K562 (cell line): ENCODE measurements at regions not wholly inside any gene's neighbourhood (a gene's known extent, or its start where the extent isn't known, plus 50 kb on each side); places are given as distances from the start of the nearest gene placed in this dataset.

Experiments used
- ATAC-seq: fragments of 200-7000 bp; cut with Tn5 transposase; 3 replicates; pipeline ENCODE4 v1.9.1; 2020; ENCODE audit warnings: moderate library complexity
- BruUV-seq: library from RNA; stranded (reverse); fragments of 400-500 nt; replicated peaks from 2 replicates; lab custom pipeline; 2021; lab: Mats Ljungman, UMichigan
- CTCF ChIA-PET: fragments of 300-600 bp; formaldehyde crosslinking; extraction: SDS; loops from one replicate; lab custom pipeline; 2021; ENCODE audit warnings: low intra/inter-chr PET ratio; lab: Yijun Ruan, JAX
- POLR2A ChIA-PET: fragments of 300-600, 350-650 bp; sonication (Branson Sonifier 250); formaldehyde crosslinking; extraction: SDS; loops from one replicate; lab custom pipeline; 2021; ENCODE audit warnings: antibody characterized with exemption, inconsistent platforms; lab: Yijun Ruan, JAX
- DNase-seq, 4 experiments: peaks; one replicate each; pipeline versions ENCODE4 v3.0.0 to v3.0.0-alpha.2; 2011 to 2018; ENCODE audit warnings: low spot score in 3 of 4, mixed read lengths in 3 of 4; ENCODE audit errors: extremely low read depth in 1 of 4
- FAIRE-seq: peaks from 2 replicates; lab custom pipeline; 2011; peaks lifted over from hg19 to GRCh38; lab: Jason Lieb, UNC
- H2AFZ ChIP-seq: 2 replicates; pipeline ENCODE4 v1.6.0; 2011; ENCODE audit warnings: low read depth, low read length, control low read depth, inconsistent platforms
- H3K27ac ChIP-seq: fragments of 200-600 bp; 3 replicates; pipeline ENCODE4 v1.8.0; 2011; ENCODE audit warnings: low read depth, mild to moderate bottlenecking, control low read depth, inconsistent platforms, low read length, moderate library complexity, mixed read lengths; ENCODE audit errors: extremely low read depth
- H3K27me3 ChIP-seq, 2 experiments: fragments of 300-600 bp in 1 of 2; 2 replicates in 1 of 2; 3 replicates in 1 of 2; pipeline versions ENCODE4 v1.6.0 to v1.8.0; 2011; ENCODE audit warnings: inconsistent platforms in 2 of 2, low read length in 2 of 2, mild to moderate bottlenecking in 1 of 2, mixed read lengths in 1 of 2, moderate library complexity in 1 of 2; ENCODE audit not compliant: control insufficient read depth in 2 of 2, insufficient read depth in 2 of 2
- H3K36me3 ChIP-seq: fragments of 300-600 bp; 3 replicates; pipeline ENCODE4 v1.8.0; 2011; ENCODE audit warnings: mild to moderate bottlenecking, low read length, inconsistent platforms; ENCODE audit not compliant: control insufficient read depth, insufficient read depth
- H3K4me1 ChIP-seq, 2 experiments: fragments of 200-600 bp in 1 of 2; replicated peaks in 1 of 2; 2 replicates in 1 of 2; 3 replicates in 1 of 2; pipeline versions ENCODE4 v1.5.1 to v1.8.0; 2011; ENCODE audit warnings: inconsistent platforms in 2 of 2, low read length in 2 of 2, mild to moderate bottlenecking in 1 of 2, mixed read lengths in 1 of 2, moderate library complexity in 1 of 2; ENCODE audit not compliant: control insufficient read depth in 2 of 2, insufficient read depth in 2 of 2
- H3K4me2 ChIP-seq: 2 replicates; pipeline ENCODE4 v1.6.1; 2011; ENCODE audit warnings: low read length, control low read depth, inconsistent platforms, mixed read lengths; ENCODE audit not compliant: insufficient read depth
- H3K4me3 ChIP-seq: fragments of 200-600 bp; sonication (generic), shearing (Covaris generic); 2 replicates; pipeline ENCODE4 v1.5.1; 2016; ENCODE audit warnings: control low read depth, inconsistent platforms
- H3K79me2 ChIP-seq: fragments of 200-600 bp; 3 replicates; pipeline ENCODE4 v1.8.0; 2011; ENCODE audit warnings: low read length, inconsistent platforms; ENCODE audit not compliant: control insufficient read depth, insufficient read depth
- H3K9ac ChIP-seq, 2 experiments: 2 replicates each; pipeline versions ENCODE4 v1.6.0 to v1.6.1; 2011; ENCODE audit warnings: low read depth in 2 of 2, low read length in 2 of 2, control low read depth in 1 of 2, inconsistent platforms in 1 of 2, mild to moderate bottlenecking in 1 of 2, mixed read lengths in 1 of 2; ENCODE audit not compliant: insufficient read depth in 1 of 2
- H3K9me1 ChIP-seq: one replicate; pipeline ENCODE4 v1.6.0; 2011; ENCODE audit warnings: inconsistent platforms, mild to moderate bottlenecking, low read length, moderate library complexity; ENCODE audit not compliant: control insufficient read depth, insufficient read depth
- H3K9me3 ChIP-seq: replicated peaks from 2 replicates; pipeline ENCODE4 v1.5.1; 2011; ENCODE audit warnings: low read depth, low read length, inconsistent platforms; ENCODE audit not compliant: control insufficient read depth, insufficient read depth
- H4K20me1 ChIP-seq: replicated peaks from 2 replicates; pipeline ENCODE4 v1.6.1; 2011; ENCODE audit warnings: low read length, inconsistent platforms, mixed read lengths; ENCODE audit not compliant: control insufficient read depth, insufficient read depth
- C11orf30 ChIP-seq: fragments of 450-650 bp; IDR thresholded peaks from 2 replicates; pipeline ENCODE4 v1.6.1; 2016; ENCODE audit warnings: low read depth, mild to moderate bottlenecking
- CREM ChIP-seq: IDR thresholded peaks from 2 replicates; pipeline ENCODE4 v1.6.1; 2014; ENCODE audit warnings: antibody characterized with exemption, low read depth
- MYBL2 ChIP-seq, 2 experiments: fragments of 450-650 bp in 1 of 2; sonication (generic) in 1 of 2; formaldehyde crosslinking in 1 of 2; IDR thresholded peaks; 2 replicates each; pipeline versions ENCODE4 v1.6.1 to v1.8.1; 2017 to 2022; ENCODE audit warnings: borderline replicate concordance in 1 of 2, inconsistent platforms in 1 of 2, low read depth in 1 of 2, mild to moderate bottlenecking in 1 of 2, missing genetic modification reagents in 1 of 2, moderate library complexity in 1 of 2
- MYNN ChIP-seq, 2 experiments: sonication (generic); formaldehyde crosslinking in 1 of 2; IDR thresholded peaks; 2 replicates each; pipeline versions ENCODE4 v1.5.0 to v1.6.1; 2016 to 2020; ENCODE audit warnings: antibody characterized with exemption in 1 of 2, missing genetic modification reagents in 1 of 2
- NFIC ChIP-seq: fragments of 450-650 bp; IDR thresholded peaks from 2 replicates; pipeline ENCODE4 v1.6.1; 2017; ENCODE audit warnings: mild to moderate bottlenecking, inconsistent platforms
- PURB ChIP-seq: sonication (generic); formaldehyde crosslinking; IDR thresholded peaks from 2 replicates; pipeline ENCODE4 v1.9.0; 2021; ENCODE audit warnings: low read depth, mild to moderate bottlenecking, missing genetic modification reagents
- TCF7L2 ChIP-seq: fragments of 150-350 bp; IDR thresholded peaks from 2 replicates; pipeline ENCODE4 v1.6.1; 2016; ENCODE audit warnings: low read depth, mild to moderate bottlenecking, low read length, moderate library complexity
- THRB ChIP-seq: fragments of 450-650 bp; formaldehyde crosslinking; conservative IDR thresholded peaks from 2 replicates; pipeline ENCODE4 v1.4.0; 2022; ENCODE audit warnings: mild to moderate bottlenecking, missing genetic modification characterization
- ZBED1 ChIP-seq: IDR thresholded peaks from 2 replicates; pipeline ENCODE4 v1.6.1; 2014
- ZBTB8A ChIP-seq: fragments of 450-650 bp; IDR thresholded peaks from 2 replicates; pipeline ENCODE4 v1.6.1; 2018; ENCODE audit warnings: mild to moderate bottlenecking, moderate library complexity; ENCODE audit not compliant: partially characterized antibody
- ZSCAN29 ChIP-seq: fragments of 450-650 bp; IDR thresholded peaks from 2 replicates; pipeline ENCODE4 v1.6.1; 2017
- WGBS: fragments of 100-300 bp; shearing (Covaris generic); methylation state at CpG from one replicate; pipeline ENCODE4 v1.1.6; 2016; ENCODE audit warnings: low coverage, mixed read lengths; ENCODE audit not compliant: insufficient coverage; ENCODE audit errors: missing lambda C conversion rate; 5-methylcytosine and 5-hydroxymethylcytosine counted together
- in situ Hi-C: fragments of 300-500 bp; cut with MboI; formaldehyde crosslinking; loops from 4 replicates; pipeline ENCODE4 v1.15.0; 2018; ENCODE audit warnings: inconsistent platforms, mixed read lengths
- intact Hi-C: fragments of 100-400 bp; cut with micrococcal nuclease; formaldehyde crosslinking; loops from 2 replicates; pipeline ENCODE4 v1.14.2; 2022
- TF ChIP-seq, protein P1 (sequence below): fragments of 450-650 bp; IDR thresholded peaks from 2 replicates; pipeline ENCODE4 v1.6.1; 2016; ENCODE audit warnings: mild to moderate bottlenecking, moderate library complexity

DNA sequence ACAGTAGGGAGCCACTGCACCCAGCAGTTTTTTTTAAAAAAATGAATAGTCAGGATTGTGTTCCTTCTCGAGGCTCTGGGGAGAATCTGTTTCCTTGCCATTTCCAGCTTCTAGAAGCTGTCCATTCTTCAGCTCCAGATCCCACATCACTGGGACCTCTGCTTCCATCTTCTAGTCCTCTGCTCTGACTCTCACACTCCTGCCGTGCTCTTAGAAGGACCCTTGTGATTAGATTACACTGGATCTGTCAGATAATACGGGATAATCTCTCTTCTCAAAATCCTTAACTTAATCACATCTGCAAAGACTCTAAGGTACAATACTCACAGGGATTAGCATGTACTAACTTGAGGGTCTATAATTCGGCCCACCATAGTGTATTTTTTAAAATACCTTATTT, 158.9 kb upstream of the SP4 start:
- no peak overlapping the region for H3K9ac ChIP-seq
- BruUV-seq = no TSS peak
- no peaks in the 10 kb centered on the region for H3K4me1 ChIP-seq
- in situ Hi-C loops = loop anchor here (25.0 kb wide), 1 partner anchor 743 kb away; no protein-coding TSS in a partner anchor
- H2AFZ ChIP-seq = no peak overlapping the region
- no peak overlapping the region for H3K4me3 ChIP-seq
- ATAC-seq (no peak), FAIRE-seq (no peak), DNase-seq (no peak)
- H3K36me3 ChIP-seq = no peaks in the 10 kb centered on the region
- POLR2A ChIA-PET = no interaction called here
- no peaks in the 10 kb centered on the region for H3K9me1 ChIP-seq
- intact Hi-C loops = loop anchor here (10.0 kb wide), 1 partner anchor 816 kb away; no protein-coding TSS in a partner anchor
- 0% methylated on average over 4 of the region's 4 CpGs for WGBS
- H3K27me3 ChIP-seq = no peaks in the 10 kb centered on the region
- no peaks in the 10 kb centered on the region for H4K20me1 ChIP-seq
- H3K4me2 ChIP-seq = no peak overlapping the region
- H3K9me3 ChIP-seq = no peaks in the 10 kb centered on the region
- no peaks in the 10 kb centered on the region for H3K79me2 ChIP-seq
- CTCF ChIA-PET = no interaction called here
- no peak overlapping the region for H3K27ac ChIP-seq
- no peak for TF ChIP-seq ZSCAN29
- no peak for TF ChIP-seq PURB
- TF ChIP-seq, protein P1, sequence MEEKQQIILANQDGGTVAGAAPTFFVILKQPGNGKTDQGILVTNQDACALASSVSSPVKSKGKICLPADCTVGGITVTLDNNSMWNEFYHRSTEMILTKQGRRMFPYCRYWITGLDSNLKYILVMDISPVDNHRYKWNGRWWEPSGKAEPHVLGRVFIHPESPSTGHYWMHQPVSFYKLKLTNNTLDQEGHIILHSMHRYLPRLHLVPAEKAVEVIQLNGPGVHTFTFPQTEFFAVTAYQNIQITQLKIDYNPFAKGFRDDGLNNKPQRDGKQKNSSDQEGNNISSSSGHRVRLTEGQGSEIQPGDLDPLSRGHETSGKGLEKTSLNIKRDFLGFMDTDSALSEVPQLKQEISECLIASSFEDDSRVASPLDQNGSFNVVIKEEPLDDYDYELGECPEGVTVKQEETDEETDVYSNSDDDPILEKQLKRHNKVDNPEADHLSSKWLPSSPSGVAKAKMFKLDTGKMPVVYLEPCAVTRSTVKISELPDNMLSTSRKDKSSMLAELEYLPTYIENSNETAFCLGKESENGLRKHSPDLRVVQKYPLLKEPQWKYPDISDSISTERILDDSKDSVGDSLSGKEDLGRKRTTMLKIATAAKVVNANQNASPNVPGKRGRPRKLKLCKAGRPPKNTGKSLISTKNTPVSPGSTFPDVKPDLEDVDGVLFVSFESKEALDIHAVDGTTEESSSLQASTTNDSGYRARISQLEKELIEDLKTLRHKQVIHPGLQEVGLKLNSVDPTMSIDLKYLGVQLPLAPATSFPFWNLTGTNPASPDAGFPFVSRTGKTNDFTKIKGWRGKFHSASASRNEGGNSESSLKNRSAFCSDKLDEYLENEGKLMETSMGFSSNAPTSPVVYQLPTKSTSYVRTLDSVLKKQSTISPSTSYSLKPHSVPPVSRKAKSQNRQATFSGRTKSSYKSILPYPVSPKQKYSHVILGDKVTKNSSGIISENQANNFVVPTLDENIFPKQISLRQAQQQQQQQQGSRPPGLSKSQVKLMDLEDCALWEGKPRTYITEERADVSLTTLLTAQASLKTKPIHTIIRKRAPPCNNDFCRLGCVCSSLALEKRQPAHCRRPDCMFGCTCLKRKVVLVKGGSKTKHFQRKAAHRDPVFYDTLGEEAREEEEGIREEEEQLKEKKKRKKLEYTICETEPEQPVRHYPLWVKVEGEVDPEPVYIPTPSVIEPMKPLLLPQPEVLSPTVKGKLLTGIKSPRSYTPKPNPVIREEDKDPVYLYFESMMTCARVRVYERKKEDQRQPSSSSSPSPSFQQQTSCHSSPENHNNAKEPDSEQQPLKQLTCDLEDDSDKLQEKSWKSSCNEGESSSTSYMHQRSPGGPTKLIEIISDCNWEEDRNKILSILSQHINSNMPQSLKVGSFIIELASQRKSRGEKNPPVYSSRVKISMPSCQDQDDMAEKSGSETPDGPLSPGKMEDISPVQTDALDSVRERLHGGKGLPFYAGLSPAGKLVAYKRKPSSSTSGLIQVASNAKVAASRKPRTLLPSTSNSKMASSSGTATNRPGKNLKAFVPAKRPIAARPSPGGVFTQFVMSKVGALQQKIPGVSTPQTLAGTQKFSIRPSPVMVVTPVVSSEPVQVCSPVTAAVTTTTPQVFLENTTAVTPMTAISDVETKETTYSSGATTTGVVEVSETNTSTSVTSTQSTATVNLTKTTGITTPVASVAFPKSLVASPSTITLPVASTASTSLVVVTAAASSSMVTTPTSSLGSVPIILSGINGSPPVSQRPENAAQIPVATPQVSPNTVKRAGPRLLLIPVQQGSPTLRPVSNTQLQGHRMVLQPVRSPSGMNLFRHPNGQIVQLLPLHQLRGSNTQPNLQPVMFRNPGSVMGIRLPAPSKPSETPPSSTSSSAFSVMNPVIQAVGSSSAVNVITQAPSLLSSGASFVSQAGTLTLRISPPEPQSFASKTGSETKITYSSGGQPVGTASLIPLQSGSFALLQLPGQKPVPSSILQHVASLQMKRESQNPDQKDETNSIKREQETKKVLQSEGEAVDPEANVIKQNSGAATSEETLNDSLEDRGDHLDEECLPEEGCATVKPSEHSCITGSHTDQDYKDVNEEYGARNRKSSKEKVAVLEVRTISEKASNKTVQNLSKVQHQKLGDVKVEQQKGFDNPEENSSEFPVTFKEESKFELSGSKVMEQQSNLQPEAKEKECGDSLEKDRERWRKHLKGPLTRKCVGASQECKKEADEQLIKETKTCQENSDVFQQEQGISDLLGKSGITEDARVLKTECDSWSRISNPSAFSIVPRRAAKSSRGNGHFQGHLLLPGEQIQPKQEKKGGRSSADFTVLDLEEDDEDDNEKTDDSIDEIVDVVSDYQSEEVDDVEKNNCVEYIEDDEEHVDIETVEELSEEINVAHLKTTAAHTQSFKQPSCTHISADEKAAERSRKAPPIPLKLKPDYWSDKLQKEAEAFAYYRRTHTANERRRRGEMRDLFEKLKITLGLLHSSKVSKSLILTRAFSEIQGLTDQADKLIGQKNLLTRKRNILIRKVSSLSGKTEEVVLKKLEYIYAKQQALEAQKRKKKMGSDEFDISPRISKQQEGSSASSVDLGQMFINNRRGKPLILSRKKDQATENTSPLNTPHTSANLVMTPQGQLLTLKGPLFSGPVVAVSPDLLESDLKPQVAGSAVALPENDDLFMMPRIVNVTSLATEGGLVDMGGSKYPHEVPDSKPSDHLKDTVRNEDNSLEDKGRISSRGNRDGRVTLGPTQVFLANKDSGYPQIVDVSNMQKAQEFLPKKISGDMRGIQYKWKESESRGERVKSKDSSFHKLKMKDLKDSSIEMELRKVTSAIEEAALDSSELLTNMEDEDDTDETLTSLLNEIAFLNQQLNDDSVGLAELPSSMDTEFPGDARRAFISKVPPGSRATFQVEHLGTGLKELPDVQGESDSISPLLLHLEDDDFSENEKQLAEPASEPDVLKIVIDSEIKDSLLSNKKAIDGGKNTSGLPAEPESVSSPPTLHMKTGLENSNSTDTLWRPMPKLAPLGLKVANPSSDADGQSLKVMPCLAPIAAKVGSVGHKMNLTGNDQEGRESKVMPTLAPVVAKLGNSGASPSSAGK = no peak
- no peak for TF ChIP-seq C11orf30
- no peak for TF ChIP-seq TCF7L2
- no peak for TF ChIP-seq CREM
- no peak for TF ChIP-seq MYBL2 (IDR thresholded peaks at IDR 0.05; ENCODE audit: low read depth)
- TF ChIP-seq MYBL2 (CRISPR knock-in tag; IDR thresholded peaks at IDR 0.05; ENCODE audit: borderline replicate concordance) = no peak
- no peak for TF ChIP-seq THRB (CRISPR knock-in tag)
- no peak for TF ChIP-seq ZBED1
- TF ChIP-seq NFIC = no peak
- TF ChIP-seq ZBTB8A = no peak
- no peak for TF ChIP-seq MYNN (IDR thresholded peaks at IDR 0.05)
- TF ChIP-seq MYNN (CRISPR knock-in tag; IDR thresholded peaks at IDR 0.05) = no peak
